SIG-M5 (cell line): ENCODE measurements at regions not wholly inside any gene's neighbourhood (a gene's known extent, or its start where the extent isn't known, plus 50 kb on each side); places are given as distances from the start of the nearest gene placed in this dataset.

ENCODE experiments used
- DNase-seq: peaks from one replicate; lab custom pipeline; 2025; lab: John Stamatoyannopoulos, UW

GRCh38 chr16:85326113-85326793 is 214.0 kb upstream of the CIBAR2 start:
- DNase-seq, result no peak

DNA sequence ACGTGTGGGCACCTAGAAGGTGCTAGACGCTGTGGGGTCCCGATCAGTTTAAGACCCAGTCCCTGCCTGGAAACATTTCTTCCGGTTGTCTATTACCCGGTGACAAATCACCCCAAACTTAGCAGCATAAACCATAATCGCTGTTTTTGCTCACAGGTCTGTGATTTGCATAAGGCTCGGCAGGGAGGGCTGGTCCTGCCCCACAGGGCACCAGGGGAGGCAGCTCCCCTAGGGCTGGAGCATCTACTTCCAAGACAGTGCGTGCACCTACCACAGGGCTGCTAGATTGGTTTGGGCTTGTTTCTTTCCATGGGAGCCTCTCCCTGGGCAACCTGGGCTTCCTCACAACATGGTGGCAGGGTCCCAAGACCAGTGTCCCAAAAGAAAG is 214.5 kb upstream of the CIBAR2 start:
- no peak for DNase-seq

DNA sequence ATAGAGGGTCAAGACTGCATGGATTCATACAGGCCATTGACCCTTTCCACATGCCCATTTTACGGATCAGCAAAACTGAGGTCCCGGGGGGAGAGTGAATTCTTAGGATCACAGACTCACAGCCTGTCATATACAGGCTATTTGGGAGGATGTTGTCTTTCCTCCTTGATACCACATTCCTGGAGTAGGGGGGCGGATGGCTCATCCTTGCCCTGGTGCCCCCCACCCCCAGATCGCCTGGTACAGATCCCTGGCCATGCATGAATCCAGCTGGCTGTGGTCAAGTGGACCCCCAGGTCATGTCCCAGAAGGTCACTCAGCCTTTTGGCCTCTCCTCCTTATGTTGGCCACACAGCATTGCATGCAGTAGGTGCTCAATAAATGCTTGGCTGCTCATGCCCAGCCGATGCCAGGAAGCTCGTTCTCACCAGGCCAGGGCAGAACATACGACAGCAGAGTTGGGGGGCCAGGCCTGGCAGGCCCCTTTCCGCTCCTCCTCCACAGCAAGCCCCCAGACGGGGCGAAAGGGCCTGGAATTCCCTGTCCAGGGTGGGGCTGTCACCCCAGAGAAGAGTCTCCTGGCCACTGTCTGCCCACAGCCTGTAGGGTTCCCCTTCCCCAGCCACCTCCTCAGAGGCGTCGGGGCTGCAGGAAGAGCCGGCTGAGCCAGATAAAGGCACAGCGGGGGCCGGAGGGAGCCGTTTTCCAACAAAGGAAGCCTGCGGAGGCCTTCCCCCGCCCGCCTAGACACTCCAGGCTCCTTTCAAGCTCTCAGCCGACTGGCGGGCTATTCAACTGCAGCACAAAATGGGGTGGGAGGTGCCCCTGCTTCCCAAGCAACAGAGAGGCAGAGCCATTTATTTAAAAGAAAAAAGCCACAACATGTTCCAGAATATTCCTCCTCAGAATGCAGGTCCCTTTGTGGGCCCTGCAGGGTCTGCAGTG is 215.7 kb upstream of the CIBAR2 start:
- no peak for DNase-seq

- DNase-seq, result no peak
Observed at GRCh38 chr16:85328676-85329058, 216.4 kb upstream of the CIBAR2 start.

DNA sequence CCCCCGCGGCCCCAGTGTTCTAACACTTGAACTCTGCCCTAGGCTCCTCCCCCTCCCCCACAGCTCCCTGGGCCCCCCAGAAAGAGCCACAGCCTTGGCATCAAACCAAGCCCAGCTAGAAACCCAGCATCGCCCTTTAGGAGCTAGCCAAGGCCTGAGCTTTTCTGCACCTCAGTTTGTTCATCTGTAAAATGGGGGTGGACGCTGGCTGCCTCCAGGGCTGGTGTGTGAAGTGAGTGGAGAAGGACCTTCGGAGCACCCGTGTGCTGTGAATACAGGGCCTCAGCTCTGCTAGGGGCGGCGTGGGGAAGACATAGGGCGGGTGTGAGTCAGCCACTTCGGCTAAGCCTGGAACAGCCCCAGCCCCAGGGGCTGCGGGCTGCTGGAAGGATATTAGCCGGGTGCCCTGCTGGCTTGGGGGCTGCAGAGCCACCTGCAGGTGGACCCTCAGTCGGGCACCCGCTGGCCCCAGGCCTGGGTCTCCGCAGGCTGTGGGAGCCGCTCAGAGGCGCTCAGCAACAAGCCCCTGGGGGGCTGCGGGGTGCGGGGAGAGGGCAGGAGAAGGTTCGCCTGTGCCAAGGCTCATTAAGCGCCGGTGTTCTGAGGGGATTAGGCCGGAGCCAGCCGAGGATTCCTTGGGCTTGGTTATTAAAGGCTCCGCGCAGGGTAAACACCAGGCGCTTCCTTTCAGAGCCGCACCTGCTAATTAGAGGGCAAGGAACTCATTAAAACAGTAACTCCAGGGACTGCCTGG is 217.0 kb upstream of the CIBAR2 start:
- no peak for DNase-seq

DNA sequence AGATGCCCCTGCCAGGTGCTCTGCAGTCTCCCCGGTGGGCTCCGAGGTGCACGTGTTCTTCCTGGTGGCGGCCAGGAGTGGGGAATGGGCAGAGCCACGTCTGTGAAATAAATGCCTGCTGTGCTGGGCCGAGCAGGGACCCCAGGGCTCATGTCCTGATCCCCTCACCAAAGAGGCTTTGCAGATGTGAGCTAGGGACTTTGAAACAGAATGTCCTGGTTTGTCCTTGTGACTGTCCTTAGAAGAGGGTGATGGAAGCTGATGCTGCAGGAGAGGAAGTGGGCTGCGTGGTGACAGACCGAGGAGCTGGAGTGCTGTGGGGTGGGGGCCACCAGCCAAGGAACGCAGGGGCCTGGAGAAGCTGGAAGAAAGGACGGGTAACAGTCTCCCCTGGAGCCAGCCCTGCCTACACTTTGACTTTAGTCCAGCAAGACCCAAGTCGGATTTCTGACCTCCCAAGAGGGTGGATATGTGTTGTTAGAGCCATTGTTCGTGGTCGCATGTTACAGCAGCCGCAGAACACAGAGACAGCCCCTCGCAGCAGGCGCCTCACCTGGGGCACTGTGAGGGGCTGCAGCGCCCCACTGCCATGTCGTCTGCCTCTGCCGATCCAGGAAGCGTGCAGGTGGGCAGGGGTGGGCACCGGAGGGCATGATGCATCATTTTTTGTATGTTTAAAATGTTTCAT is 217.9 kb upstream of the CIBAR2 start:
- no peak for DNase-seq

GRCh38 chr16:85330694-85331188 is 218.5 kb upstream of the CIBAR2 start:
- no peak for DNase-seq

DNA sequence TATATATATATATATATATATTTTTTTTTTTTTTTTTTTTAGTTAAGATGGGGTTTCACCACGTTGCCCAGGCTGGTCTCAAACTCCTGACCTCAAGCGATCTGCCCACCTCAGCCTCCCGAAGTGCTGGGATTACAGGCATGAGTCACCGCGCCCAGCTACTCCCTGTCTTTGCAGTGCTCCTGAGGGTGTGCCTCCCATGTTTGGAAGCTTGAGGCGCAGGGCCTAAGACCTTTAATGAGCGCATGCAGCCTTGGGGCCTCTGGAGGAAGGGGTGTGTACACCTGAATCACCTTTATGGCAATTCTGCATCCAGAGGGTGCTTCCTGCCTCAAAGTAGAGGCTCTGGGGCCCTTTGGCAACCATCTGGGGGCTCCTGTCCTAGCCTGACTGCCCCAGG is 219.4 kb upstream of the CIBAR2 start:
- no peak for DNase-seq

DNA sequence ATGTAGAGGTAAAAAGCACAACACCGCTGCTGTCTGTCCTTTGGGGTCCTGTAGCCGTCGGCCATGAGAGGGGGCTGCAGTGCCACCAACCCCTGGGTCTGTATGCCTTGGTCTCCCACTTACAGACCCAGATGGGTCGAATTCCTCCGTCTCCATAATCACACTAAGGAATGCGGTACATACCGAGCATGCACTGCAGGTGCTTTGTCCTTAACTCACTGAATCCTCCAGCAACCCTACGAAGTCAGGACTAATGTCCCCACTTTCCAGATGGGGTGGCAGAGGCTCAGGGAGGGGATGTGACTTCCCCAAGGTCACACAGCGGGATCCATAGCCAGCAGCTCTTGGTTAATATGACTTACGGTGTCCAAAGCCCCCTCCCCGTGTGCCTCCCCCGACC is 219.9 kb upstream of the CIBAR2 start:
- DNase-seq, result no peak

DNA sequence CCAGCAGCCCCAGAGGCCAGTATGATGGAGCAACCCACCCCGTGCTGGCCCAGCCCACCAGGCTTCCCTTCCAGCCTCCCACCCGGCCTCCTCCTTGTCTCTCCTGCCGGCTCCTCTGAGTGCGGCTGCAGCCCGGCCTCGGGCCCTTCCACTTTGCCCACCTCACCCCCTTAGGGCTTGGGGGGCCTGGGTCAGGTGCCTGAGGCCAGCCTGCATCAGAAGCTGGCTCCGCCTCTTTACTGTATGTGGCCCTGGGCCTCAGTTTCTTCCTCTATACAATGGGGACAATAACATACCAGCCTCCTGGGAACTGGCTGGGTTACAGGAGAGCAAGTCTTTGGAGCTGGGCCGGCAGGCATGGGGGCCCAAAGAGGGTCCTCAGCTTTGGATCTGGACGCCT is 221.1 kb upstream of the CIBAR2 start:
- no peak for DNase-seq

- no peak for DNase-seq
Observed at GRCh38 chr16:85333744-85334640, 221.7 kb upstream of the CIBAR2 start.

- DNase-seq, result no peak
Observed at GRCh38 chr16:85334718-85335583, 222.7 kb upstream of the CIBAR2 start.

DNA sequence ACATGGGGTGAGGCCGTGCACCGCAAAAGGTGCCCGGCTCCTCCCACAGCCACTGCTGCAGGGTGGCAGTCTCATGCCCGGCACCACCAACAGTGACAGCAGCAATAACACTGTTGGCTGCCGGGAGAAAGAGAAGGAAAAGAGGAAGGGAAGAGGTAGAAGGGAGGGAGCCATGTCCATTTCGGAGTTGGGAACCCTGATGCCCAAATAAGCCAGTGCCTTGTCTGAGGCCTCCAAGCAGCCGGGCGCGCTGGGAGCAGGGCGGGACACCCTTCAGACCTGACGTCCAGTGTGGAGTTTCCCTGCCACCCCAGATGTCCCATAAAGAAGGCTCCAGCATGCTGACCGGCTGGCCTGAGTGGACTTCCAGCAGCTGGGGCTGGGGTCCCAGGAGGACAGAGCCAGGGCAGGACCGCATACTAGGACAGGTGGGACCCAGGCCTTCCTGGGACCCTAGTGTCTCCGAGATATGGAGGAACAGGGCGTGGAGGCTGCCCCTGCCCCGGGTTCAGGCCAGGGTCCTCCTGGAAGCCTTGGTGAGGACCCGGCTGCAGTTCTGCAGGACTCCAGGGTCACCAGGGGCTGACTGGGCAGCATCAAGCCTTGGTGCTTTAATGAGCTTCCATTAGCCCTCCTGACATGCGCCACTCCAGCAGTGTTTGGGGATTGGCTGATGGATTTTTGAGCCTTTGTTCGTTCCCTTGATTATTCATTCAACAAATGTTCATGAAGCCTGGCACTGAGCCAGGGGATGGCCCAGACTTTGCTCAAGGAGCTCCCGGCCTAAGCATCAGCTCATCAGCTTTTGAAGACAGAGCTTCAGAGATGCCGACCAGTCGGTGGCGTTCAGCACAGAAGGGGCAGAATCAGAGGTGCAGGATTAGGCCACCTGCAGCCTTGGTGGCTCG is 223.6 kb upstream of the CIBAR2 start:
- DNase-seq, result no peak

GRCh38 chr16:85337910-85338637 is 225.8 kb upstream of the CIBAR2 start:
- no peak for DNase-seq

DNA sequence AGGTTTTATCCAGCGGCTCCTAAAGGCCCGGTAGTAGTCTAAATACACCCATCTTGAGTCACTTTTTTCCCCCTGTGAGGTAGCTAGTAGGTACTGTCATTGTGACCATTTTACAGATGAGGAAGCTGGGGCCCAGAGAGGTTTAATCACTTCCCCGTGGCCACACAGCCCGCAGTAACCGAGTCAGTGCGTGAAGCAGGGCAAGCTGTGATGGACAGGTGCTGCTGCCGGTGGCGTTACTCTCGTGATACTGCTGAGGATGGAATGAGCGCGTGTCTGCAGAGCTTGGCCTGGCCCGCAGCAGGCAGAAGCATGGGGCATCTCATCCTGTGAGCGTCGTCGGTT is 226.3 kb upstream of the CIBAR2 start:
- no peak for DNase-seq

DNA sequence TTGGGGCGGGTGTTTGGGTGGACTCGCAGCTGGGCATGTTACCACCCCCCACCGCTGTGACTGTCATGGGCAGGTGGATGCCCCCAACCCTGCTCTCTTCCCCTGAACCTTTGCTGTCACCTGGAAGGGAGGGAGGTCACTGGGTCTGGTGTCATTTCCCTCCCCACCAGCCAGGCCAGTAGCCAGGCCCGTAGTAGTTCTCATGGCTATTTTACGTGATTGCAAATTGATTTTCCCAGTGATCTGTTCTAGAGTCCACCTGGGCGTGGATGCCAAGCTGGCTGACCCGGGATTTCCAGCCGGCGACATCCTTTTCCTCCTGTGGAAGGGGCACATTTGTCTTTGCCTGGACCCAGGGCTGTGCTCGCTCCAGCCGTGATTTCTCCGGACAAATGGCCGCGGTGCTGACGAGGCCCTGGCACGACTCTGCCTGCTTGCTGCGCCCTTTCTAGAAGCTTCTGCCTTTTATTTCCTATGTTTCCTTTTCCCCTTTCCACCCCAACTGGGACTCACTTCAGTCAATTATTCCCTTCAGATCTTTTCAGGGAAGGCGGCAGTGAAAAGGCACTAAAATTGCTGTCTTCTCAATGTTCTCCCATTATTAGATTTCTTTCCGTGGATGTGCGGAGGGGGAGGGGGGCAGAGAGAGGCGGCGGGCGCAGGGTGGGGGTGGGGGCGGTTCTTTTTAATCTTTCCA is 226.9 kb upstream of the CIBAR2 start:
- no peak for DNase-seq

GRCh38 chr16:85341972-85342695 is 229.9 kb upstream of the CIBAR2 start:
- no peak for DNase-seq
